ENCODE measurements at regions not wholly inside any gene's neighbourhood (a gene's known extent, or its start where the extent isn't known, plus 50 kb on each side); places are given as distances from the start of the nearest gene placed in this dataset.
"Not testable (repeated sequence)": the region's sequence is repeated elsewhere in the genome, so short reads cannot be mapped to it uniquely, and the experiment has no call there.

- no peak for DNase-seq
Observed at GRCh38 chr2:84212611-84213314, 246.3 kb downstream of the SUCLG1 start.

GRCh38 chr2:84209941-84210340 is 249.1 kb downstream of the SUCLG1 start:
- DNase-seq, result no peak

GRCh38 chr2:84204995-84205394 is 254.1 kb downstream of the SUCLG1 start:
- DNase-seq, result no peak

- DNase-seq, result no peak
Observed at GRCh38 chr2:84202166-84202565, 256.9 kb downstream of the SUCLG1 start.

- DNase-seq, result no peak
Observed at GRCh38 chr2:84201158-84201557, 257.9 kb downstream of the SUCLG1 start.

GRCh38 chr2:84197901-84198300 is 261.2 kb downstream of the SUCLG1 start:
- DNase-seq, result no peak

GRCh38 chr2:84194949-84195644 is 264.0 kb downstream of the SUCLG1 start:
- no peak for DNase-seq

GRCh38 chr2:84194181-84194580 is 264.9 kb downstream of the SUCLG1 start:
- no peak for DNase-seq

GRCh38 chr2:84187258-84187657 is 271.8 kb downstream of the SUCLG1 start:
- no peak for DNase-seq

GRCh38 chr2:84181927-84182326 is 277.2 kb downstream of the SUCLG1 start:
- no peak for DNase-seq

GRCh38 chr2:84177733-84178132 is 281.3 kb downstream of the SUCLG1 start:
- DNase-seq, result no peak

GRCh38 chr2:84175970-84176369 is 283.1 kb downstream of the SUCLG1 start:
- no peak for DNase-seq

- DNase-seq, result no peak
Observed at GRCh38 chr2:84175340-84175739, 283.7 kb downstream of the SUCLG1 start.

- DNase-seq, result no peak
Observed at GRCh38 chr2:84173041-84173440, 286.0 kb downstream of the SUCLG1 start.

- DNase-seq, result no peak
Observed at GRCh38 chr2:84170979-84171378, 288.1 kb downstream of the SUCLG1 start.

- DNase-seq, result no peak
Observed at GRCh38 chr2:84169871-84170270, 289.2 kb downstream of the SUCLG1 start.

- DNase-seq, result not testable (repeated sequence)
Observed at GRCh38 chr2:84168552-84168951, 290.5 kb downstream of the SUCLG1 start.

- DNase-seq, result no peak
Observed at GRCh38 chr2:84165256-84165655, 293.8 kb downstream of the SUCLG1 start.

- DNase-seq, result peak; percentile 84
Observed at GRCh38 chr2:84160453-84160852, 298.6 kb downstream of the SUCLG1 start.

GRCh38 chr2:84158605-84159004 is 300.5 kb downstream of the SUCLG1 start:
- DNase-seq, result no peak

- no peak for DNase-seq
Observed at GRCh38 chr2:84152462-84152861, 306.6 kb downstream of the SUCLG1 start.

GRCh38 chr2:84144345-84144744 is 314.7 kb downstream of the SUCLG1 start:
- DNase-seq, result no peak

GRCh38 chr2:84137034-84137433 is 322.0 kb downstream of the SUCLG1 start:
- no peak for DNase-seq

- DNase-seq, result peak; percentile 0
Observed at GRCh38 chr2:84132370-84132769, 326.7 kb downstream of the SUCLG1 start.

Measured in NCI-H1092 treated with DMSO at 0.1 percent for 48 hours (cell line).